HG03354 (cell line): ENCODE measurements at regions not wholly inside any gene's neighbourhood (a gene's known extent, or its start where the extent isn't known, plus 50 kb on each side); places are given as distances from the start of the nearest gene placed in this dataset.
"Not testable (repeated sequence)": the region's sequence is repeated elsewhere in the genome, so short reads cannot be mapped to it uniquely, and the experiment has no call there.

ENCODE experiments used
- ATAC-seq: cut with Tn5 transposase; IDR thresholded peaks from one replicate; pipeline ENCODE4 v1.9.1; 2021; ENCODE audit warnings: mild to moderate bottlenecking; ENCODE audit not compliant: unreplicated experiment, poor library complexity, severe bottlenecking

DNA sequence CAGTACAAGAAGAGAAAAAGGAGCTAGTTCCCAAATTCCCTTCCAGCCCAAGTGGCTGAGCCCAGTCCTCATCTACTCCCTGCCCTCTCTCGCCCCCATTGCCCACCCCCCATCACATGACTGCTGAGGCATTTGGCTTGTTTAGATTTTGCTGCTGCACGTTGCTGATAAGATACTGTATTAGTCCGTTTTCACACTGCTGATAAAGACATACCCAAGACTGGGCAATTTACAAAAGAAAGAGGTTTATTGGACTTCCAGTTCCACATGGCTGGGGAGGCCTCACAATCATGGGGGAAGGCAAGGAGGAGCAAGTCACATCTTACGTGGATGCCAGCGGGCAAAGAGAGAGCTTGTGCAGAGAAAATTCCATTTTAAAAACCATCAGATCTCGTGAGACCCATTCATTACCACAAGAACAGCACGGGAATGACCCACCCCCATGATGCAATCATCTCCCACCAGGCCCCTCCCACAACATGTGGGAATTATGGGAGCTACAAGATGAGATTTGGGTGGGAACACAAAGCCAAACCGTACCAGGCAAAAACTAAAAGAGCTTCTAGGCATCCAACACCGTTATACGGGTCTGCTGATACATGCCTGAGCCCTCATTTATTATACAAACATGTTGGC lies 243.4 kb downstream of the NUAK1 start:
- not testable (repeated sequence) for ATAC-seq

GRCh38 chr12:105897311-105897725 lies 241.4 kb downstream of the NUAK1 start:
- no peak for ATAC-seq

- ATAC-seq, result not testable (repeated sequence)
Measured at GRCh38 chr12:105898271-105898670, 240.5 kb downstream of the NUAK1 start.

DNA sequence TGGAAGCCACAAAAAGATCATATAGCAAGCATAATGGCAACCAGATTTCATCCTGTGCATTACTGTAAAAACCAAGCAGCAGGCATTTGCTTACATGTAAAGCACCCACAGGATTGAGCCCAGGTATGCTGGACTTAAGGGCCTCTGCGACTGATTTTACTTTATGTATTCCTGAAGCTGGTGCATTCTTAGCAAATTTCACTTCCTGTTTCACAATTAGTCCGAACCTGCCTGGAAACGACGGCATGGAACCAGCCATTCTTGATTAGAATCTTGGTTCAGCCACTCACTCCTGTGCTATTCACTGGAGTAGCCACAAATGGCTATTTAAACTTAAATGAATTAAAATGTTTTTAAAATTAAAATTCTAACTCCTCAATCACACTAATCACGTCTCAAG lies 239.2 kb downstream of the NUAK1 start:
- ATAC-seq, result no peak

DNA sequence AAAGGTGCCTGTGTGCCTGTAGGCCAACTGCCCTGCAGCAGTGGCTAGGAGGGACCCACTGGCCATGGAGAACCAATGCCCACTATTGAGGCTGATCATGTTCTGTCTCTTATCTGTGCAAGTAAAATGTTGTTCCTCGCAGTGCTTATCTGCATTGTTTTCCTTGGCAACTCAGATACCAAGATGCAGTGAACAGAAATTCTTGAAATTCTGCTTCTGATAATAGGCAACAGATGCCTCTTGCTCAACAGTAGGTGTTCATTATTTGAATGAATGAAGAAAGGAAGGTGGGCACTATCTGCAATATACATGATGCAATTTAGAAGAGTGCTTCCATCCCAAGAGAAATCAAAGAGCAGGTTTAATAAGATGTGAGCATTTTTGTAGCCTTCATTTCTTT lies 232.2 kb downstream of the NUAK1 start:
- no peak for ATAC-seq

GRCh38 chr12:105907982-105908381 lies 230.8 kb downstream of the NUAK1 start:
- ATAC-seq, result no peak

- no peak for ATAC-seq
Measured at GRCh38 chr12:105910030-105910429, 228.7 kb downstream of the NUAK1 start.

GRCh38 chr12:105911966-105912365 lies 226.8 kb downstream of the NUAK1 start:
- ATAC-seq, result no peak

GRCh38 chr12:105912882-105913678 lies 225.7 kb downstream of the NUAK1 start:
- ATAC-seq, result no peak

DNA sequence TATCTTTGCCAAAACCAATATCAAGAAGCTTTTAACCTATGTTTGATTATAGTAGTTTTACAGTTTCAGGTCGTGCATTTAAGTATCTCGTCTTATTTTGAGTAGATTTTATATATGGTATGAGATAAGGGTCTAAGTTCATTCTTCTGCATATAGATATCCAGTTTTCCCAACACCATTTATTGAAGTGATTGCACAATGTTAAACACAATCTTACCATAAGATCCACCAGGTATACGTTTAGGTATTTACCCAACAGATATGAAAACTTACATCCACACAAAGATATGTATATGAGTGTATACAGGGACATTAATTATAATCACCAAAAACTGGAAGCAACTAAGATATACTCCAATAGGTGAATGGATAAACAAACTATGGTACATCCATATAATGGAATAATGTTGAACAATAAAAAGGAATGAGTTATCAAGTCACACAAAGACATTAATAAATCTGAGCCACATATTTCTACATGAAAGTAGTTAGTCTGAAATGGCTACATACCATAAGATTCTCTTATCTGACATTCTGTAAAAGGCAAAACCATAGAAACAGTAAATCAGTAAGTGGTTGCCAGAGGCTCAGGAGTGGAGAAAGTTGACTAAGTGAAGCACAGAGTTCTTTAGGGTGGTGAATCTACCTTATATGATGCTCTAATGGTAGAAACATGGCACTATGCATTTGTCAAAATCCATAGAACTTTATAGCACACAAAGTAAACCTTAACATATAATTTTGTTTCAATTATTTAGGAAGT lies 222.6 kb downstream of the NUAK1 start:
- no peak for ATAC-seq

- ATAC-seq, result no peak
Measured at GRCh38 chr12:105916760-105917039, 222.1 kb downstream of the NUAK1 start.

GRCh38 chr12:105920161-105920684 lies 218.5 kb downstream of the NUAK1 start:
- no peak for ATAC-seq

DNA sequence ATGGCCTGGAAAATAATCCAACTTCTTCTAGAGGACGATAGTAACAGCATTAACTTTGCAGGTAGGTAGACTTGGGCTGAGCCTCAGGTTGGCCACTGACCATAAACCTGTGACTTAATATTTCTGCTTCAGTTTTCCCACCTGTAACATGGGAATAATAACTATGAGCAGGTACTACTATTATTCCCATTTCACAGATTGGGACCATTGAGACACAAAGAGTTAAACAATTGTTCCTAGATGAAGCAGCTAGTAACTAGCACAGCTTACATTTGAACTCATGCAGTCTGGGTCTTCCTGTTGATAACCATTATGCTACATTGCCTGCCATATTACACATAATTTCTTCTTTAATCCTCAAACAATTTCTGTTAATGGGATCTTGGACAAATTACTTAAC lies 217.7 kb downstream of the NUAK1 start:
- ATAC-seq, result no peak

DNA sequence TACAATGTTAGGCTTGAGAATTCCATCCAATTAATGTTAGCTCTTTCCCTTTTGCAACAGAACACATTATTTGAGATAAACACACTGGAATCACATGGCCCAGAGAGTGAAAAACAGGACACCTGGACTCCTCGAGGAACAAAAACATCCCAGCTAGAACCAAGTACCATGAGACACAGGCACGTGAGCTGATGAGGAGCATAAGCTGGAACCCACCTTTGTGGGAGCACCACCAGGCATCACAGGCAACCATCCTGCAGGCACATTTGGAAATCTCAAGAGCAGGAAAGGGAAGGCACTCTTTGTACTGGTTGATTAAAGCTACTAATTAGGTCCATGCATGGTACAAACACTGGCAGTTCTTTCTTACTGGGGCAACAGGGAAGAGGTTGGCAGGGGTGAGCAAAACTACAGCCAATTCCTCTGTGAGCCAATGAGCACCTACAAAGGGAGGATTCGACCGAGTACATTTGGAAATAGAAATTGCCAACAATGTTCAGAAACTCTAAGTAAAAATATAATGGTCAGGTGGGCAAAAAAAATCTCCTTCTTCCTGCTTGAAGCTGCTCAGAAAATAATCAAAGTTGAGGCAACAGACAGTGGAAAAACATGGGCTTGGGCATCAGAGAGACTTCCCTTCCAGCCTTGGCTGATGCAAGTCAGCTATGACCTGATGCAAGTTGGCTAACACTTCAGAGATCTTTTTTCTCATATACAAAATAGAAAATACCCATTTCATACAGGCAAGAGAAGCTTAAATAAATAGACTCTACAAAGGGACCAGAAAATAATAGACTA lies 216.7 kb downstream of the NUAK1 start:
- ATAC-seq, result no peak

- no peak for ATAC-seq
Measured at GRCh38 chr12:105922670-105923102, 216.1 kb downstream of the NUAK1 start.

GRCh38 chr12:105924526-105925208 lies 214.1 kb downstream of the NUAK1 start:
- no peak for ATAC-seq

DNA sequence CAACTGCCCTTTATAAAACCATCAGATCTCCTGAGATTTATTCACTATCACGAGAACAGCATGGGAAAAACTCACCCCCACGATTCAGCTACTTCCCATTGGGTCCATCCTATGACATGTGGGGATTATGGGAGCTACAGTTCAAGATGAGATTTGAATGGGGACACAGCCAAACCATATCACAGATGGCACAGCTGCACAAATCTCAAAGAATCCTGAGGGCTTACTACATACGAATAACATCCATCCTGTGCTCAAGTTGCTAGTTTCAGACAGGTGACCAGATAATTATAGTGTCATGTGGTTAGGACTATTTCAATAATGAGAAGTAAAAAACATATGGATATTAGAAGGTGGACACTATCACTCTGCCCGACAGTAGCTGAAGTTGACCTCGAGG lies 211.2 kb downstream of the NUAK1 start:
- ATAC-seq, result no peak

DNA sequence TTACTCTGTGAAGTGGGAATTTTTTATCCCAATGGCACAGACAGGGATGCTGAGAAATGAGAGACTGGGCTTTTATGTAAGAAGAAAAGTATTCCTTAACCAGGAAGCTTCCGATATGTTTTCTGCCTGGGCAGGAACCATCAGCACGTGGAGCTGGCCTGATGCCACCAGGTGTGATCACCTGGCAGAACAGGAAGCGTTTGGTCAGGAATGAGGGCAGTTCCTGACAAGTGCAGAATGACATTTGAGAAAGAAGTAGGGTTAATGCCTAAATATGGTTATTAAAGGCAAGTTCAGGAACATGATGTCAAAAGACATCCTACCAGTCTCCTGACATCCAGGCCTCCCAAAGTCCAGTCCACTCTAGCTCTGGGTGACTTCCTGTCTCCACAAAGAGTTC lies 210.3 kb downstream of the NUAK1 start:
- ATAC-seq, result no peak

DNA sequence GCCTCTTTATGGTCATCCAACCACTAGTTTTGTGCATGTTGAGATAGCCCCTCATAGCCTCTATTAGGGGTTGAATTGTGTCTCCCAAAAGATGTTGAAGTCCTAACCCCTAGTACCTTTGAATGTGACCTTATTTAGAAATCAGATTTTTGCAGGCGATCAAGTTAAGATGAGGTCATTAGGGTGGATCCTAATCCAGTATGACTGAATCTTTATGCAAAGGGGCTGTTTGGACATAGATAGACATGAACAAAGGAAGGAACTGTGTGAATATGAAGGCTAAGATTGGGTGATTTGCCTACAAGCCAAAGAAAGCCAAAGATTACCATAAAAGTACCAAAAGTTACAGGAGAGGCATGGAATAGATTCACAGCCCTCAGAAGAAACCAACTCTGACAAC lies 209.6 kb downstream of the NUAK1 start:
- ATAC-seq, result no peak
